IMR-90 (cell line): ENCODE measurements at regions not wholly inside any gene's neighbourhood (a gene's known extent, or its start where the extent isn't known, plus 50 kb on each side); places are given as distances from the start of the nearest gene placed in this dataset.

Experiments used
- ATAC-seq: fragments of 200-7000 bp; cut with Tn5 transposase; 2 replicates; pipeline ENCODE4 v1.9.1; 2020; ENCODE audit warnings: low read depth, mild to moderate bottlenecking, moderate library complexity
- BruUV-seq: library from RNA; stranded (reverse); fragments of 400-500 nt; replicated peaks from 2 replicates; lab custom pipeline; 2021; lab: Mats Ljungman, UMichigan
- CTCF ChIA-PET: fragments of 300-600 bp; formaldehyde crosslinking; extraction: SDS; loops from one replicate; lab custom pipeline; 2021; ENCODE audit warnings: antibody characterized with exemption; lab: Yijun Ruan, JAX
- POLR2A ChIA-PET: fragments of 300-600 bp; sonication (Branson Sonifier 250); formaldehyde crosslinking; loops from one replicate; lab custom pipeline; 2022; ENCODE audit warnings: antibody characterized with exemption; ENCODE audit not compliant: unreplicated experiment; lab: Charles Lee
- DNase-seq: peaks from one replicate; pipeline ENCODE4 v3.0.0; 2013
- H2AFZ ChIP-seq: replicated peaks from 2 replicates; pipeline ENCODE3; 2013; ENCODE audit warnings: low read length, mild to moderate bottlenecking; ENCODE audit not compliant: poor library complexity
- H2AK5ac ChIP-seq: 2 replicates; pipeline ENCODE4 v1.6.1; 2013; ENCODE audit warnings: low read depth, low read length, inconsistent platforms
- H2AK9ac ChIP-seq: replicated peaks from 2 replicates; pipeline ENCODE3; 2013; ENCODE audit warnings: mild to moderate bottlenecking, low read depth, low read length, moderate library complexity; ENCODE audit not compliant: poor library complexity
- H2BK120ac ChIP-seq: 2 replicates; pipeline ENCODE4 v1.6.1; 2013; ENCODE audit warnings: low read depth, low read length, inconsistent platforms
- H2BK15ac ChIP-seq: 3 replicates; pipeline ENCODE4 v1.6.1; 2013; ENCODE audit warnings: low read depth, low read length, inconsistent platforms
- H2BK20ac ChIP-seq: 2 replicates; pipeline ENCODE4 v1.6.1; 2013; ENCODE audit warnings: low read depth, mild to moderate bottlenecking, inconsistent platforms, low read length, moderate library complexity
- H2BK5ac ChIP-seq: 2 replicates; pipeline ENCODE4 v1.6.1; 2013; ENCODE audit warnings: mild to moderate bottlenecking, low read depth, low read length, inconsistent platforms; ENCODE audit not compliant: poor library complexity, severe bottlenecking
- H3K14ac ChIP-seq: replicated peaks from 2 replicates; pipeline ENCODE4 v1.6.1; 2013; ENCODE audit warnings: low read depth, low read length, inconsistent platforms
- H3K18ac ChIP-seq: 2 replicates; pipeline ENCODE4 v1.6.1; 2013; ENCODE audit warnings: low read depth, low read length, control low read depth
- H3K23ac ChIP-seq: 2 replicates; pipeline ENCODE4 v1.6.1; 2013; ENCODE audit warnings: low read depth, low read length, inconsistent platforms
- H3K27ac ChIP-seq: 2 replicates; pipeline ENCODE4 v1.5.1; 2013; ENCODE audit warnings: mild to moderate bottlenecking, control low read depth, low read length; ENCODE audit not compliant: insufficient read depth
- H3K27me3 ChIP-seq: 2 replicates; pipeline ENCODE4 v1.6.1; 2013; ENCODE audit warnings: low read length; ENCODE audit not compliant: control insufficient read depth, insufficient read depth
- H3K36me3 ChIP-seq: 2 replicates; pipeline ENCODE4 v1.6.1; 2013; ENCODE audit warnings: low read length, mixed read lengths; ENCODE audit not compliant: control insufficient read depth, insufficient read depth
- H3K4ac ChIP-seq: 2 replicates; pipeline ENCODE4 v1.6.1; 2013; ENCODE audit warnings: low read depth, low read length, inconsistent platforms
- H3K4me1 ChIP-seq: 2 replicates; pipeline ENCODE4 v1.6.1; 2013; ENCODE audit warnings: low read length, mixed read lengths; ENCODE audit not compliant: control insufficient read depth, insufficient read depth
- H3K4me2 ChIP-seq: 2 replicates; pipeline ENCODE4 v1.6.1; 2013; ENCODE audit warnings: low read depth, mild to moderate bottlenecking, control low read depth, low read length, moderate library complexity
- H3K4me3 ChIP-seq: 2 replicates; pipeline ENCODE4 v1.5.1; 2013; ENCODE audit warnings: low read depth, mild to moderate bottlenecking, control low read depth, low read length, moderate library complexity; ENCODE audit not compliant: insufficient read depth
- H3K56ac ChIP-seq: 2 replicates; pipeline ENCODE4 v1.6.1; 2013; ENCODE audit warnings: low read length, inconsistent platforms; ENCODE audit not compliant: insufficient read depth; ENCODE audit errors: extremely low read depth
- H3K79me1 ChIP-seq, 2 experiments: 2 replicates each; pipeline ENCODE4 v1.6.1; 2013; ENCODE audit warnings: low read length in 2 of 2, inconsistent platforms in 1 of 2, low read depth in 1 of 2
- H3K9ac ChIP-seq: 2 replicates; pipeline ENCODE4 v1.6.1; 2013; ENCODE audit warnings: low read depth, low read length, control low read depth
- H3K9me1 ChIP-seq: 2 replicates; pipeline ENCODE4 v1.6.1; 2013; ENCODE audit warnings: low read length, inconsistent platforms; ENCODE audit not compliant: insufficient read depth
- H3K9me3 ChIP-seq: 2 replicates; pipeline ENCODE4 v1.6.1; 2013; ENCODE audit warnings: low read length; ENCODE audit not compliant: control insufficient read depth, insufficient read depth
- H4K20me1 ChIP-seq: 2 replicates; pipeline ENCODE4 v1.6.1; 2013; ENCODE audit warnings: low read length, inconsistent platforms; ENCODE audit not compliant: insufficient read depth
- H4K5ac ChIP-seq: 2 replicates; pipeline ENCODE4 v1.6.1; 2013; ENCODE audit warnings: mild to moderate bottlenecking, low read depth, low read length, control low read depth
- H4K8ac ChIP-seq, 2 experiments: 2 replicates each; pipeline ENCODE4 v1.6.1; 2013; ENCODE audit warnings: low read depth in 2 of 2, low read length in 2 of 2, control low read depth in 1 of 2, inconsistent platforms in 1 of 2
- H4K91ac ChIP-seq: 2 replicates; pipeline ENCODE4 v1.6.1; 2013; ENCODE audit warnings: low read depth, low read length, inconsistent platforms; ENCODE audit not compliant: insufficient read depth
- CEBPB ChIP-seq: IDR thresholded peaks from 2 replicates; pipeline ENCODE4 v1.6.1; 2012; ENCODE audit warnings: low read depth, low read length, improper control_type of control experiment
- ELK1 ChIP-seq: fragments of 150-350 bp; IDR thresholded peaks from 2 replicates; pipeline ENCODE4 v1.6.1; 2016; ENCODE audit warnings: low read depth, mild to moderate bottlenecking, low read length, moderate library complexity, borderline replicate concordance
- FOS ChIP-seq: fragments of 150-350 bp; IDR thresholded peaks from 2 replicates; pipeline ENCODE4 v1.6.1; 2016; ENCODE audit warnings: low read depth, low read length
- MAZ ChIP-seq: IDR thresholded peaks from 2 replicates; pipeline ENCODE4 v1.6.1; 2012; ENCODE audit warnings: low read depth, mild to moderate bottlenecking, low read length, improper control_type of control experiment, moderate library complexity, borderline replicate concordance
- NFE2L2 ChIP-seq: fragments of 150-350 bp; IDR thresholded peaks from 2 replicates; pipeline ENCODE4 v1.6.1; 2016; ENCODE audit warnings: low read depth, mild to moderate bottlenecking, low read length
- RAD21 ChIP-seq: IDR thresholded peaks from 2 replicates; pipeline ENCODE4 v1.6.1; 2012; ENCODE audit warnings: low read length, improper control_type of control experiment
- RFX5 ChIP-seq: IDR thresholded peaks from 2 replicates; pipeline ENCODE4 v1.8.0; 2012; ENCODE audit warnings: low read depth, mild to moderate bottlenecking, low read length, moderate library complexity
- SMC3 ChIP-seq: fragments of 150-350 bp; IDR thresholded peaks from 2 replicates; pipeline ENCODE4 v1.6.1; 2016; ENCODE audit warnings: low read depth, mild to moderate bottlenecking, antibody characterized with exemption, low read length, moderate library complexity
- WGBS, 2 experiments: methylation state at CpG; one replicate each; pipeline versions ENCODE4 v1.1.5 to v1.1.7; 2013; ENCODE audit warnings: missing lambda C conversion rate in 2 of 2; ENCODE audit not compliant: insufficient read length in 1 of 2; ENCODE audit errors: extremely low coverage in 2 of 2; 5-methylcytosine and 5-hydroxymethylcytosine counted together
- dilution Hi-C: fragments of 300-500 bp; cut with HindIII; formaldehyde crosslinking; loops from one replicate; pipeline ENCODE4 v1.14.3; 2018; ENCODE audit warnings: low sequenced_read_pairs; ENCODE audit not compliant: unreplicated experiment
- in situ Hi-C: fragments of 300-500 bp; cut with MboI; formaldehyde crosslinking; loops from 3 replicates; pipeline ENCODE4 v1.14.3; 2019; ENCODE audit warnings: low sequenced_read_pairs, inconsistent platforms, mixed read lengths
- intact Hi-C: fragments of 100-400 bp; cut with micrococcal nuclease; formaldehyde crosslinking; loops from 2 replicates; pipeline ENCODE4 v1.10.0; 2022
- TF ChIP-seq, protein P1 (sequence below): fragments of 150-350 bp; IDR thresholded peaks from 2 replicates; pipeline ENCODE4 v1.6.1; 2017; ENCODE audit warnings: mild to moderate bottlenecking, antibody characterized with exemption, low read length, low read depth

DNA sequence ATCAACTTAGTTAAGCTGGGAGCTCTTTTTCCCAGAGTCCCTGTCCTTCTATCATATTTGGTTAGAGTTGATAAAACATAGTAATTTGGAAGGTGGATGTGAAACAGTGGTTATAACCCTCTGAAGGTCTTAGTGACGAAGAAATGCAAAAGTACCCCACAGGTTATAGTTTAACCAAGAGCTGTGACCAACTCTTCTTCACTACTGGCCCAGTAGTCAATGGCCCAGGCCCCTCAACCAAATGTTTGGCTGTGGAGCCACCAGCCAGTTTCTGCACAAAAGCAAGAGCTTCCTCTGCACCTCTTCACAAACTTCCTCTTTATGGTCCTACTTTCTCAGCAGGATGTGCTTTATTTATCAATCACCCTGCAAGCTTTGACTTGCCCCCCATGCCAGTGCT, 132.6 kb downstream of the BMP4 start:
- POLR2A ChIA-PET = interaction anchor here (0.6 kb wide), 1 partner anchor 195 kb away, joined by 4 read pairs; no protein-coding TSS in a partner anchor
- Histone ChIP-seq H3K9ac (no peak overlapping the region), H3K27ac (no peak overlapping the region), H3K4me1 (no peaks in the 10 kb centered on the region), H3K18ac (no peak overlapping the region), H2BK15ac (no peak overlapping the region), H3K4ac (no peak overlapping the region), H3K4me2 (no peak overlapping the region), H3K36me3 (no peaks in the 10 kb centered on the region), H4K20me1 (no peaks in the 10 kb centered on the region), H2BK20ac (no peak overlapping the region), H2AK9ac (no peak overlapping the region), H2AFZ (no peak overlapping the region), H3K23ac (no peak overlapping the region), H2AK5ac (no peak overlapping the region), H3K27me3 (peaks cover 4% of the 10 kb centered on the region; the same call in 1 of the 2 replicates), H3K9me3 (0 out of 2 replicates have a peak, but pooled peaks cover 2% of the 10 kb centered on the region), H2BK120ac (no peak overlapping the region), H4K91ac (no peak overlapping the region), H4K5ac (no peak overlapping the region), H3K14ac (no peak overlapping the region), H3K9me1 (no peaks in the 10 kb centered on the region), H4K8ac (no peak overlapping the region), H3K4me3 (no peak overlapping the region), H2BK5ac (no peak overlapping the region), H3K79me1 (no peaks in the 10 kb centered on the region), H3K56ac (no peak overlapping the region)
- in situ Hi-C loops = no loop called here
- WGBS, 2 experiments = no CpG with 5 or more reads among the region's 1 CpG
- CTCF ChIA-PET = no interaction called here
- DNase-seq (no peak), ATAC-seq (no peak)
- intact Hi-C loops = no loop called here
- TF ChIP-seq SMC3 = no peak
- no peak for TF ChIP-seq ELK1
- TF ChIP-seq MAZ = no peak
- no peak for TF ChIP-seq RFX5
- TF ChIP-seq CEBPB = no peak
- TF ChIP-seq FOS = no peak
- no peak for TF ChIP-seq RAD21
- TF ChIP-seq NFE2L2 = no peak
- TF ChIP-seq, protein P1, sequence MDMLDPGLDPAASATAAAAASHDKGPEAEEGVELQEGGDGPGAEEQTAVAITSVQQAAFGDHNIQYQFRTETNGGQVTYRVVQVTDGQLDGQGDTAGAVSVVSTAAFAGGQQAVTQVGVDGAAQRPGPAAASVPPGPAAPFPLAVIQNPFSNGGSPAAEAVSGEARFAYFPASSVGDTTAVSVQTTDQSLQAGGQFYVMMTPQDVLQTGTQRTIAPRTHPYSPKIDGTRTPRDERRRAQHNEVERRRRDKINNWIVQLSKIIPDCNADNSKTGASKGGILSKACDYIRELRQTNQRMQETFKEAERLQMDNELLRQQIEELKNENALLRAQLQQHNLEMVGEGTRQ = no peak
- dilution Hi-C loops = no loop called here
- no TSS peak for BruUV-seq
